HL-60 (cell line): ENCODE measurements at regions not wholly inside any gene's neighbourhood (a gene's known extent, or its start where the extent isn't known, plus 50 kb on each side); places are given as distances from the start of the nearest gene placed in this dataset.

Experiments
- CTCF ChIP-seq: IDR thresholded peaks from one replicate; pipeline ENCODE4 v1.5.1; 2011; ENCODE audit warnings: low read length, control low read depth, inconsistent platforms; ENCODE audit not compliant: insufficient read depth
- POLR2AphosphoS5 ChIP-seq: IDR thresholded peaks from 2 replicates; pipeline ENCODE4 v1.6.1; 2012; ENCODE audit warnings: low read depth
- REST ChIP-seq: IDR thresholded peaks from 2 replicates; pipeline ENCODE4 v1.6.1; 2012; ENCODE audit warnings: low read depth; ENCODE audit not compliant: insufficient replicate concordance

GRCh38 chr1:198079432-198079951, 77.3 kb upstream of the NEK7 start:
- TF ChIP-seq CTCF (no peak), POLR2AphosphoS5 (peak; percentile 56), REST (no peak)
